ENCODE measurements at regions not wholly inside any gene's neighbourhood (a gene's known extent, or its start where the extent isn't known, plus 50 kb on each side); places are given as distances from the start of the nearest gene placed in this dataset.
"Not testable (repeated sequence)": the region's sequence is repeated elsewhere in the genome, so short reads cannot be mapped to it uniquely, and the experiment has no call there.

- not testable (repeated sequence) for H3K9me2 ChIP-seq (replicated peaks; ENCODE audit: low read depth, low read length); H3K9ac ChIP-seq (ENCODE audit: low read depth, low read length, poor library complexity, severe bottlenecking); H3K4me1 ChIP-seq (ENCODE audit: insufficient read depth, low read length, poor library complexity, severe bottlenecking); H3K4me2 ChIP-seq (ENCODE audit: low read depth, low read length, poor library complexity, severe bottlenecking); H2AFZ ChIP-seq (ENCODE audit: low read length); H3K4me3 ChIP-seq (ENCODE audit: low read length, poor library complexity, severe bottlenecking); H4K20me1 ChIP-seq (ENCODE audit: insufficient read depth, low read length, poor library complexity, severe bottlenecking); H3F3A ChIP-seq (ENCODE audit: low read depth); H3K36me3 ChIP-seq (ENCODE audit: insufficient read depth, low read length); H3K27me3 ChIP-seq (ENCODE audit: insufficient read depth, low read length, poor library complexity, severe bottlenecking); H3K9me3 ChIP-seq (ENCODE audit: insufficient read depth, low read depth, low read length); H3K79me2 ChIP-seq (ENCODE audit: insufficient read depth, low read length)
- TF ChIP-seq CTCF (conservative IDR thresholded peaks at IDR 0.05; ENCODE audit: low read length) = peak; percentile 18; the same call in 1 of the 2 replicates
Observed at GRCh38 chr4:3893590-3893989, 127.4 kb downstream of the ADRA2C start.

DNA sequence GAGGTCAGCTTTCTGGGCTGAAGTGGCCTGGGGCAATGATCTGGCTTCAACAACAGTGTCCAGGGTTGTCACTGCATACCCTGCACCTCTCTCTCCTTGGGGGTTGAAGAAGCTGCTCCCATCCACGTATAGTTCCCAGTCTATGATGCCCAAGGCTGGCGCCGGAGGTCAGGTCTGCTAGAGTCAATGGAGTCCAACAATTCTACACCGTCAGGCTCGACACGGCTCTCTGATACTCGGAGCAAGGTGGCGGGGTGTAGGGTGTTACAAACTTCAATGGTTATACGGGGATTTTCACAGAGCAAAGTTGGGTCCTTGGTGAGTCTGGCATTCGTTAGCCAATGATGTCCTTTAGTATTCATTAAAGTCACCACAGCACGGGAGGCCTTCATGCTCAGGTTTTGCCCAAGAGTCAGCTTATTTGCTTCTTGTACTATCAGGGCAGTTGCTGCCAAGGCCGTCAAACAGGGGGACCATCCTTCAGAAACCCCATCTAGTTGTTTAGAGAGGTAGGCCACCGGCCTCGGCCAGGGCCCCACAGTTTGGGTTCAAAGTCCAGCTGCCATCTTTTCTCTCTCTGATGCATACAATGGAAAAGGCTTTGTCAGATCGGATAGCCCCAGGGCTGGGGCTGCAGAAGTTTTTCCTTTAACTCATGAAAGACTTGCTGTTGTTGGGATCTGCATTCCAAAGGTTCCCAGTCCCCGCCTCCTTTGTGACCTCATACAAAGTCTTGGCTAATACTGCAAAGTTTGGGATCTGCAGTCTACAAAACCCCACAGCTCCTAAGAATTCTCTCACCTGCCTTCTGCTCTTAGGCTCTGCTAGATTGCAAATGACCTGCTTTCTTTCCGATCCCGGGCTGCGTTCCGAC is 128.1 kb downstream of the ADRA2C start:
- H3K27me3 ChIP-seq (ENCODE audit: insufficient read depth, low read length, poor library complexity, severe bottlenecking); H3K79me2 ChIP-seq (ENCODE audit: insufficient read depth, low read length); H3K9me3 ChIP-seq (ENCODE audit: insufficient read depth, low read depth, low read length); H3K9ac ChIP-seq (ENCODE audit: low read depth, low read length, poor library complexity, severe bottlenecking); H3K36me3 ChIP-seq (ENCODE audit: insufficient read depth, low read length); H3K4me2 ChIP-seq (ENCODE audit: low read depth, low read length, poor library complexity, severe bottlenecking); H4K20me1 ChIP-seq (ENCODE audit: insufficient read depth, low read length, poor library complexity, severe bottlenecking); H3K4me1 ChIP-seq (ENCODE audit: insufficient read depth, low read length, poor library complexity, severe bottlenecking); H3F3A ChIP-seq (ENCODE audit: low read depth); H3K4me3 ChIP-seq (ENCODE audit: low read length, poor library complexity, severe bottlenecking); H3K9me2 ChIP-seq (replicated peaks; ENCODE audit: low read depth, low read length); H2AFZ ChIP-seq (ENCODE audit: low read length): not testable (repeated sequence)

GRCh38 chr4:3896441-3896840 is 130.3 kb downstream of the ADRA2C start:
- Histone ChIP-seq H2AFZ (ENCODE audit: low read length) (no peak overlapping the region), H3K9me3 (ENCODE audit: insufficient read depth, low read depth, low read length) (no peaks in the 10 kb centered on the region), H3K4me2 (ENCODE audit: low read depth, low read length, poor library complexity, severe bottlenecking) (no peak overlapping the region), H3K4me3 (ENCODE audit: low read length, poor library complexity, severe bottlenecking) (no peak overlapping the region), H3K9ac (ENCODE audit: low read depth, low read length, poor library complexity, severe bottlenecking) (no peak overlapping the region), H3K4me1 (ENCODE audit: insufficient read depth, low read length, poor library complexity, severe bottlenecking) (no peaks in the 10 kb centered on the region), H3K9me2 (replicated peaks; ENCODE audit: low read depth, low read length) (no peaks in the 10 kb centered on the region), H3K79me2 (ENCODE audit: insufficient read depth, low read length) (no peaks in the 10 kb centered on the region), H4K20me1 (ENCODE audit: insufficient read depth, low read length, poor library complexity, severe bottlenecking) (no peaks in the 10 kb centered on the region), H3K27me3 (ENCODE audit: insufficient read depth, low read length, poor library complexity, severe bottlenecking) (no peaks in the 10 kb centered on the region), H3K36me3 (ENCODE audit: insufficient read depth, low read length) (no peaks in the 10 kb centered on the region), H3F3A (ENCODE audit: low read depth) (no peaks in the 10 kb centered on the region)
- TF ChIP-seq CTCF (conservative IDR thresholded peaks at IDR 0.05; ENCODE audit: low read length) (no peak), EZH2phosphoT487 (IDR thresholded peaks at IDR 0.05; ENCODE audit: borderline replicate concordance) (no peak)

- not testable (repeated sequence) for H3K79me2 ChIP-seq (ENCODE audit: insufficient read depth, low read length); H4K20me1 ChIP-seq (ENCODE audit: insufficient read depth, low read length, poor library complexity, severe bottlenecking); H3K36me3 ChIP-seq (ENCODE audit: insufficient read depth, low read length); H3K4me1 ChIP-seq (ENCODE audit: insufficient read depth, low read length, poor library complexity, severe bottlenecking); H3K9ac ChIP-seq (ENCODE audit: low read depth, low read length, poor library complexity, severe bottlenecking); H3K4me2 ChIP-seq (ENCODE audit: low read depth, low read length, poor library complexity, severe bottlenecking); H3K4me3 ChIP-seq (ENCODE audit: low read length, poor library complexity, severe bottlenecking); H2AFZ ChIP-seq (ENCODE audit: low read length); H3K9me2 ChIP-seq (replicated peaks; ENCODE audit: low read depth, low read length); H3K27me3 ChIP-seq (ENCODE audit: insufficient read depth, low read length, poor library complexity, severe bottlenecking); H3K9me3 ChIP-seq (ENCODE audit: insufficient read depth, low read depth, low read length); H3F3A ChIP-seq (ENCODE audit: low read depth)
Observed at GRCh38 chr4:3896871-3897578, 130.8 kb downstream of the ADRA2C start.

Data from Loucy (cell line).